GM13977 (cell line): ENCODE measurements at regions not wholly inside any gene's neighbourhood (a gene's known extent, or its start where the extent isn't known, plus 50 kb on each side); places are given as distances from the start of the nearest gene placed in this dataset.
"Not testable (repeated sequence)": the region's sequence is repeated elsewhere in the genome, so short reads cannot be mapped to it uniquely, and the experiment has no call there.

ENCODE experiments used
- DNase-seq: peaks from one replicate; pipeline ENCODE4 v3.0.0; 2012; ENCODE audit warnings: low spot score
- in situ Hi-C: fragments of 300-500 bp; cut with MboI; formaldehyde crosslinking; loops from one replicate; pipeline ENCODE4 v1.12.0; 2022; ENCODE audit warnings: low sequenced_read_pairs, low pct_unique_long_range_greater_than_20kb, mixed read lengths, inconsistent platforms; ENCODE audit not compliant: unreplicated experiment
- TF ChIP-seq, protein P1 (sequence below): IDR thresholded peaks from 2 replicates; pipeline ENCODE4 v1.5.1; 2012; ENCODE audit warnings: mild to moderate bottlenecking, control low read depth; ENCODE audit not compliant: insufficient read depth; ENCODE audit errors: extremely low read depth, missing control alignments

DNA sequence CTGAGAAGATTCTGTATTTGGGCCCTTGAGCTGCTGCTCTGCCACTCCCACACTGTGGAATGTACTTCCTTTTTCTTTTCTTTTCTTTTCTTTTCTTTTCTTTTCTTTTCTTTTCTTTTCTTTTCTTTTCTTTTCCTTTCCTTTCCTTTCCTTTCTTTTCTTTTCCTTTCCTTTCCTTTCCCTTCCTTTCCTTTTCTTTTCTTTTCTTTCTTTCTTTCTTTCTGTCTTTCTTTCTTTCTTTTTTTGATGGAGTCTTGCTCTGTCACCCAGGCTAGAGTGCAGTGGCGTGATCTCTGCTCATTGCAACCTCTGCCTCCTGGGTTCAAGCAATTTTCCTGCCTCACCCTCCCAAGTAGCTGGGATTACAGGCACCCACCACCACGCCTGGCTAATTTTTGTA, 89.8 kb downstream of the DNAAF6 start:
- in situ Hi-C loops, DNase-seq: not testable (repeated sequence)

DNA sequence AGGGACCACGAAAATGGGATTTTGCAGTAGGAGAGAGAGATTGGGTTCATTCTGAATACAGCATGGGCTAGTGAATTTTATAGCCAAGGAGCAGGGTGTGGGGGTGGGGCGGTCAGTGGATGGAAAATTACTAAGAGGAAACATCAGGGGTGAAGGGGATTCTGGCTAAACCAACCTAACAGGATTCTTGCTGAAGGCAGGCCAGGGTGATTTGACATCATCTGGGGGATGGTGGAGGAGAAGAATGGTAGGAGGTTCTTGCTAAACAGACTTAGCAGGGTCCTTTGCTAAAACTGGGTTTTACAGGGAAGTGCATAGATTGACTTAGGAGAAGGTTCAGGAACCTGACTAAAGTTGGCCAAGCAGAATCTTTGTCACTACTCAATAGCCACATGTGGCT, 91.9 kb downstream of the DNAAF6 start:
- DNase-seq, result no peak
- TF ChIP-seq, protein P1, sequence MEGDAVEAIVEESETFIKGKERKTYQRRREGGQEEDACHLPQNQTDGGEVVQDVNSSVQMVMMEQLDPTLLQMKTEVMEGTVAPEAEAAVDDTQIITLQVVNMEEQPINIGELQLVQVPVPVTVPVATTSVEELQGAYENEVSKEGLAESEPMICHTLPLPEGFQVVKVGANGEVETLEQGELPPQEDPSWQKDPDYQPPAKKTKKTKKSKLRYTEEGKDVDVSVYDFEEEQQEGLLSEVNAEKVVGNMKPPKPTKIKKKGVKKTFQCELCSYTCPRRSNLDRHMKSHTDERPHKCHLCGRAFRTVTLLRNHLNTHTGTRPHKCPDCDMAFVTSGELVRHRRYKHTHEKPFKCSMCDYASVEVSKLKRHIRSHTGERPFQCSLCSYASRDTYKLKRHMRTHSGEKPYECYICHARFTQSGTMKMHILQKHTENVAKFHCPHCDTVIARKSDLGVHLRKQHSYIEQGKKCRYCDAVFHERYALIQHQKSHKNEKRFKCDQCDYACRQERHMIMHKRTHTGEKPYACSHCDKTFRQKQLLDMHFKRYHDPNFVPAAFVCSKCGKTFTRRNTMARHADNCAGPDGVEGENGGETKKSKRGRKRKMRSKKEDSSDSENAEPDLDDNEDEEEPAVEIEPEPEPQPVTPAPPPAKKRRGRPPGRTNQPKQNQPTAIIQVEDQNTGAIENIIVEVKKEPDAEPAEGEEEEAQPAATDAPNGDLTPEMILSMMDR, result no peak
- in situ Hi-C loops, result no loop called here

DNA sequence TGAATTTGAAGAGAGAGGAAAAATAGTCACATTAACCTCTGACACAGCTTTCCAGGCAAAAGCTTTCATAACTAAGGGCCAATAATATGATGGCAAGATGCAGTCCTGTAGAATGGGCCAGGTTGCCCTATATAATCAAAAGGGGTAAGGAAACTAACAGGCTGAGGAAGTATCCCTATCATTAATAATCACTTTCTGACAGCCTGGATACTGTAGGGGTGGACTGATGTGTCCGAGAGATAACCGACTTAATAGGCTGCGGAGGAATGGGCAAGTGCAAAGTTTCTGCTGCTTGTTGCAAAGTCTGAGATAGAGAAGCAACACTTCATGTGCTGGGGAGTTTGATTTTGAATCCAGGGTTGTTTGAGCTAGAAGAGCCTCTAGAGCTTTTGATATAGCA, 94.8 kb downstream of the DNAAF6 start:
- in situ Hi-C loops, result no loop called here
- TF ChIP-seq, protein P1, result no peak
- no peak for DNase-seq

DNA sequence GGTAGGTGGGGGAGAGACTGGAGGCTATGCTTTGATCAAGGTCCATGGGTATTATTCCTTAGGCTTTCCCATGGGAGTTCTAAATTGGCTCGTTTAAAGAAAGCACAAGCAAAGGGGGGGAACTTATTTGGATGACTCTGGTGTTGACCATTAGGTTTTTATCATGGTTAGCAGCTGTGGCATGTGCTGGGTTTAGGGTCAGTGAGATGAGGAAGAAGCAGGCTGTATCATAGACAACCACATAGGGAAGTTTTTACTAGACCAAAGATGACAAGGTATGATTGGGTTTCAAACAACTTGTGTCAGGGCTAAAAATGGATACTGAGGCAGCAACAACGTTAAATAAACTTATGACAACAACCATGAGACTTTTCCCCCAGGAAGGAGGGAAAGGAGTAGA, 97.7 kb downstream of the DNAAF6 start:
- no peak for DNase-seq
- TF ChIP-seq, protein P1, result no peak
- in situ Hi-C loops, result no loop called here

DNA sequence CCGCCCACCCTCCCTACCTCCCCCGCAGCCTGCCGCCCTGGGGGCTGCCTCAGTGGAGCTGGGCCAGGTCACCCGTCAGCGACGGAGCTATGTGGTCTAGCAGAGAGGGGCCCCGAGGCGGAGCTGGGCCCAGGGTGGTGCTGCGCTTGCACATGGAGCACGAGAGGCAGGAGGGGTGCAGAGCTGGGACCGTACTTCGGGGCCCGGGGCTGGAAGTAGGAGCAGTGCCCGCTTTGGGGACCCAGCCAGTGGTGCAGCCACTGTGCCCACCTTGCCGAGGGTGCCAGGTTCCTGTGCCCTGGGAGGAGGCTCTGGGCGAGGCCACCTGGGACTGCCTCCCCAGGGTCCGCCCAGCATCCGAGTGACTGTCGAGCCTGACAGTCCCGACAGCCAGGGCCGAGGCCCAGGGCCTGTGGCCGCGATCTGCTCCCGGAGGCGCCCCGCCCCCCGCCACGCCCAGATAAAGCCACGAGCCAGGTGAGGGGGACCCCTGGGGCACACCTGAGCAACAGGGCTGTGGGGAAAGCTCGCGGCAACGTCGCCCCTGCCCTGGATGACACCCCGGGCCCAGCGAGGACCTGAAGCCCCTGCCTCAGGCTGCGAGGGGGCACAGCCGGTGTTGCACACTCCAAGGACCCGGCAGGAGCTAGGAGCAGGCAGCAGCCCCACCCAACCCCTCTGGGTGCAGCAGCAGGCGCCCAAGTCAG, 117.5 kb downstream of the DNAAF6 start:
- DNase-seq, result no peak
- TF ChIP-seq, protein P1, result no peak
- in situ Hi-C loops, result no loop called here

DNA sequence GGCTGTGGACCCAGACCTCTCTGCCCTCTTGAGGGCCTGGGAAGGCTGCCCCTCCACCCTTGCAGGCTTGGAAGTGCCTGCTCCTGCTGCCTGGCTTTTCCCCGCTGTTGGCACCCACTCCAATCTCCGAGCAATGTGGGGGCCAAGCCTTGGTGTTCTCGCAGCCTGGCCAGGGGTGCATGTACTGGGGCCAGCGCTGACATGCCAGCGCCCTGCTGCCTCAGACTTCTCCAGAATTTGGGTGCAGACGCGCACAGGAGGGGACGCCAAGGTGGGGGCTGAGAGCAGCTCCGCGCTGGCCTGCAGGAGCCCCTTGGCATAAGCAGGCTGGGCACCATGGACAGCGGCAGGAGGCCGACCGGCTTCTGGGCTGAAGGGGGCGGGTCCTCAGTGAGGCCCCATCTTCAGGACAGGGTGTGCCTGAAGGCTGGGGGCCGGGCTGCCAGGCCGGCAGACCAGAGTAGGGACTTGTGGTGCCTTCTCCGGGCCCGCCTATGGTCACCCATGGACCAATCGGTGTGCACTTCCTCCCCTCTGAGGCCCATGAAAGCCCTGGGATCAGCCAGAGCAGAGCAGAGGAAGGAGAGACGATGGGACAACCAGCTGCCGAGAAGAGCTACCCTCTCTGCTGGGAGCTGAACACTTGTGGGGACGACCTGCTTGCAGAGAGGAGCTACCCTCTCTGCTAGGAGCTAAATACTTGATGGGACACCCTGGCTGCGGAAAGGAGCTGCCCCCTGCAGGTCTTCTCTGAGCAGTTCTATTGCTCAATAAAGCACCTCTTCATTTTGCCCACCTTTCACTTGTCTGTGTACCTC, 118.3 kb downstream of the DNAAF6 start:
- TF ChIP-seq, protein P1, result no peak
- no peak for DNase-seq
- in situ Hi-C loops, result no loop called here

DNA sequence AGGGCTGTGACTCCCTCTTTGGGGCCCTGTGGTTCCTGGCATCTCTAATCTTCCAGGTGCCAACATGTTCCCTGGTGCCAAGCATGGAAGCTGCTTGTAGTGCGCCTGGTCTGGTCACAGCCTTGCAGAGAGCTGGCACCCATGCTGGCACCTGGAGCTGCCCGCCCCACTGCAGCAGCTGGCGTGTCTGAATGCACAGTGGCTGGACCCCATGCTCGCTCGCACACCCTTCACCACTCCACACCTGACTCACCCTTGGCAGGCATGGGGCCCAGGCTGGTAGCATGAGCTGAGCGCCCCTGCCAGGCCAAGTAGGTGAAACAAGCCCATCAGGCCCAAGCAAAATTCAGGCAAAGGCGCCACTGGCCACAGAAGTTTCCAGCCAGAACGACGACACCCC, 119.1 kb downstream of the DNAAF6 start:
- in situ Hi-C loops, result no loop called here
- no peak for DNase-seq
- TF ChIP-seq, protein P1, result no peak
